ENCODE measurements at regions not wholly inside any gene's neighbourhood (a gene's known extent, or its start where the extent isn't known, plus 50 kb on each side); places are given as distances from the start of the nearest gene placed in this dataset.
A peak's percentile ranks its signal among the peaks of the same experiment; 100 is the strongest.

GRCh38 chr6:9657994-9658393 lies 756.9 kb downstream of the TFAP2A start:
- H4K20me1 ChIP-seq (ENCODE audit: insufficient read depth, low read length) = no peaks in the 10 kb centered on the region
- no peaks in the 10 kb centered on the region for H3K27me3 ChIP-seq (ENCODE audit: control insufficient read depth in 2 of 2, insufficient read depth in 2 of 2, low read length in 2 of 2)
- TF ChIP-seq CTCF (IDR thresholded peaks at IDR 0.05) = no peak
- Mint-ChIP-seq H3K9me3 (peaks cover 0 to 5% (median 3%) of the 10 kb centered on the region in 7 donors), H3K4me1 (no peaks in the 10 kb centered on the region), H3K36me3 (no peaks in the 10 kb centered on the region), H3K27me3 (ENCODE audit: low read depth in 3 of 3) (peaks cover 0 to 3% (median 0%) of the 10 kb centered on the region in 3 donors), H3K27ac (no peak overlapping the region), H3K4me3 (no peak overlapping the region)
- WGBS (ENCODE audit: insufficient coverage) = no CpG with 5 or more reads among the region's 1 CpG
- peaks cover 3% of the 10 kb centered on the region in 2 donors for H3K9me3 ChIP-seq (replicated peaks in 1 of 2; ENCODE audit: control insufficient read depth in 1 of 2, insufficient read depth in 1 of 2, low read length in 2 of 2)
- no peak overlapping the region for H3K4me3 ChIP-seq (replicated peaks in 1 of 3; ENCODE audit: low read depth in 2 of 3, low read length in 3 of 3)
- intact Hi-C loops (cut with micrococcal nuclease) = no loop called here
- no peak overlapping the region for H3K4me2 ChIP-seq (replicated peaks; ENCODE audit: extremely low read depth, low read length, poor library complexity, severe bottlenecking)
- H2AFZ ChIP-seq (ENCODE audit: insufficient read depth, low read depth, low read length, poor library complexity, severe bottlenecking) = no peak overlapping the region
- DNase-seq = no peak
- no peaks in the 10 kb centered on the region for H3K36me3 ChIP-seq (replicated peaks in 1 of 2; ENCODE audit: control insufficient read depth in 1 of 2, insufficient read depth in 2 of 2, low read length in 2 of 2)
- no peak overlapping the region for H3K9ac ChIP-seq (ENCODE audit: insufficient read depth, low read length, poor library complexity, severe bottlenecking)
- H3K4me1 ChIP-seq (ENCODE audit: control insufficient read depth in 1 of 2, insufficient read depth in 2 of 2, low read length in 2 of 2) = no peaks in the 10 kb centered on the region
- H3K79me2 ChIP-seq (ENCODE audit: insufficient read depth, low read length) = no peaks in the 10 kb centered on the region
- no peak overlapping the region for H3K27ac ChIP-seq (ENCODE audit: low read depth in 1 of 2, low read length in 2 of 2)

GRCh38 chr6:9647599-9647998 lies 767.3 kb downstream of the TFAP2A start:
- Mint-ChIP-seq H3K4me1 (peaks cover 23% of the 10 kb centered on the region), H3K36me3 (no peaks in the 10 kb centered on the region), H3K4me3 (no peak overlapping the region), H3K27ac (peak overlapping the region in 2 of 7 donors; percentile 16 to 85), H3K27me3 (ENCODE audit: low read depth in 3 of 3) (peaks cover 0 to 2% (median 0%) of the 10 kb centered on the region in 3 donors), H3K9me3 (peaks cover 0 to 7% (median 2%) of the 10 kb centered on the region in 7 donors)
- WGBS (ENCODE audit: insufficient coverage) = 77% methylated on average over 1 of the region's 1 CpG
- Histone ChIP-seq H3K27ac (ENCODE audit: low read depth in 1 of 2, low read length in 2 of 2) (peak overlapping the region in 1 of 2 donors; percentile 15), H4K20me1 (ENCODE audit: insufficient read depth, low read length) (no peaks in the 10 kb centered on the region), H3K4me3 (replicated peaks in 1 of 3; ENCODE audit: low read depth in 2 of 3, low read length in 3 of 3) (no peak overlapping the region), H3K79me2 (ENCODE audit: insufficient read depth, low read length) (no peaks in the 10 kb centered on the region), H3K4me2 (replicated peaks; ENCODE audit: extremely low read depth, low read length, poor library complexity, severe bottlenecking) (no peak overlapping the region), H3K4me1 (ENCODE audit: control insufficient read depth in 1 of 2, insufficient read depth in 2 of 2, low read length in 2 of 2) (peaks cover 8 to 21% of the 10 kb centered on the region in 2 donors), H3K9me3 (replicated peaks in 1 of 2; ENCODE audit: control insufficient read depth in 1 of 2, insufficient read depth in 1 of 2, low read length in 2 of 2) (no peaks in the 10 kb centered on the region), H2AFZ (ENCODE audit: insufficient read depth, low read depth, low read length, poor library complexity, severe bottlenecking) (no peak overlapping the region), H3K9ac (ENCODE audit: insufficient read depth, low read length, poor library complexity, severe bottlenecking) (no peak overlapping the region), H3K27me3 (ENCODE audit: control insufficient read depth in 2 of 2, insufficient read depth in 2 of 2, low read length in 2 of 2) (no peaks in the 10 kb centered on the region), H3K36me3 (replicated peaks in 1 of 2; ENCODE audit: control insufficient read depth in 1 of 2, insufficient read depth in 2 of 2, low read length in 2 of 2) (no peaks in the 10 kb centered on the region)
- intact Hi-C loops (cut with micrococcal nuclease) = no loop called here
- DNase-seq = no peak
- TF ChIP-seq CTCF (IDR thresholded peaks at IDR 0.05) = no peak
